Panc1 (cell line): ENCODE measurements at regions not wholly inside any gene's neighbourhood (a gene's known extent, or its start where the extent isn't known, plus 50 kb on each side); places are given as distances from the start of the nearest gene placed in this dataset.

Experiments used
- ATAC-seq: fragments of 200-7000 bp; cut with Tn5 transposase; 2 replicates; pipeline ENCODE4 v1.9.1; 2020; ENCODE audit warnings: mild to moderate bottlenecking, moderate library complexity
- BruUV-seq: library from RNA; stranded (reverse); fragments of 400-500 nt; replicated peaks from 2 replicates; lab custom pipeline; 2021; lab: Mats Ljungman, UMichigan
- CTCF ChIA-PET: fragments of 300-600 bp; sonication (Branson Sonifier 250); formaldehyde crosslinking; loops from one replicate; lab custom pipeline; 2022; ENCODE audit warnings: antibody characterized with exemption; lab: Charles Lee
- POLR2A ChIA-PET: fragments of 300-600 bp; sonication (Branson Sonifier 250); formaldehyde crosslinking; loops from one replicate; lab custom pipeline; 2022; ENCODE audit warnings: antibody characterized with exemption; lab: Charles Lee
- DNase-seq: peaks from one replicate; pipeline ENCODE4 v3.0.0-alpha.2; 2010; ENCODE audit warnings: low read depth, low spot score
- H3K27ac ChIP-seq: 2 replicates; pipeline ENCODE4 v1.5.1; 2011; ENCODE audit warnings: mild to moderate bottlenecking, low read length, inconsistent platforms
- H3K27me3 ChIP-seq: fragments of 200-500 bp; sonication (Bioruptor generic); 2 replicates; pipeline ENCODE4 v1.6.0; 2014; ENCODE audit warnings: low read length, inconsistent platforms; ENCODE audit not compliant: control insufficient read depth, insufficient read depth
- H3K36me3 ChIP-seq: fragments of 200-500 bp; sonication (Bioruptor generic); 2 replicates; pipeline ENCODE4 v1.5.1; 2014; ENCODE audit warnings: inconsistent platforms, mild to moderate bottlenecking, low read length, moderate library complexity; ENCODE audit not compliant: control insufficient read depth, insufficient read depth
- H3K4me1 ChIP-seq: 2 replicates; pipeline ENCODE4 v1.5.1; 2011; ENCODE audit warnings: inconsistent platforms, mild to moderate bottlenecking, low read length, moderate library complexity; ENCODE audit not compliant: control insufficient read depth, insufficient read depth
- H3K4me3 ChIP-seq, 2 experiments: 2 replicates each; pipeline ENCODE4 v1.5.1; 2011 to 2012; ENCODE audit warnings: low read depth in 2 of 2, low read length in 2 of 2, mild to moderate bottlenecking in 2 of 2, inconsistent platforms in 1 of 2, moderate library complexity in 1 of 2
- H3K9me3 ChIP-seq: fragments of 200-500 bp; sonication (Bioruptor generic); 2 replicates; pipeline ENCODE4 v1.5.1; 2014; ENCODE audit warnings: low read depth, mild to moderate bottlenecking, inconsistent platforms, low read length, moderate library complexity; ENCODE audit not compliant: control insufficient read depth, insufficient read depth
- POLR2AphosphoS5 ChIP-seq: IDR thresholded peaks from 2 replicates; pipeline ENCODE4 v1.6.1; 2012; ENCODE audit warnings: mild to moderate bottlenecking, low read depth, low read length, moderate library complexity
- SIN3A ChIP-seq: IDR thresholded peaks from 2 replicates; pipeline ENCODE4 v1.6.1; 2012; ENCODE audit warnings: low read depth, mild to moderate bottlenecking, low read length, moderate library complexity, borderline replicate concordance; ENCODE audit not compliant: insufficient read depth
- TCF7L2 ChIP-seq: IDR thresholded peaks from 2 replicates; pipeline ENCODE4 v1.6.1; 2011; ENCODE audit warnings: mild to moderate bottlenecking, low read depth, low read length, inconsistent platforms
- in situ Hi-C: cut with HindIII; loops from 2 replicates; pipeline ENCODE4 v1.10.0; 2016; ENCODE audit warnings: low sequenced_read_pairs, low pct_unique_long_range_greater_than_20kb
- intact Hi-C: fragments of 100-400 bp; cut with micrococcal nuclease; formaldehyde crosslinking; loops from one replicate; pipeline ENCODE4 v1.10.0; 2022; ENCODE audit not compliant: unreplicated experiment
- TF ChIP-seq, protein P1 (sequence below), 2 experiments: IDR thresholded peaks; 2 replicates each; pipeline ENCODE4 v1.6.1; 2011 to 2012; ENCODE audit warnings: low read depth in 2 of 2, control low read depth in 1 of 2, low read length in 1 of 2, mild to moderate bottlenecking in 1 of 2, moderate library complexity in 1 of 2; ENCODE audit not compliant: insufficient read depth in 1 of 2
- TF ChIP-seq, protein P2 (sequence below): fragments of 450-650 bp; IDR thresholded peaks from 2 replicates; pipeline ENCODE4 v1.5.1; 2017; ENCODE audit warnings: mild to moderate bottlenecking

DNA sequence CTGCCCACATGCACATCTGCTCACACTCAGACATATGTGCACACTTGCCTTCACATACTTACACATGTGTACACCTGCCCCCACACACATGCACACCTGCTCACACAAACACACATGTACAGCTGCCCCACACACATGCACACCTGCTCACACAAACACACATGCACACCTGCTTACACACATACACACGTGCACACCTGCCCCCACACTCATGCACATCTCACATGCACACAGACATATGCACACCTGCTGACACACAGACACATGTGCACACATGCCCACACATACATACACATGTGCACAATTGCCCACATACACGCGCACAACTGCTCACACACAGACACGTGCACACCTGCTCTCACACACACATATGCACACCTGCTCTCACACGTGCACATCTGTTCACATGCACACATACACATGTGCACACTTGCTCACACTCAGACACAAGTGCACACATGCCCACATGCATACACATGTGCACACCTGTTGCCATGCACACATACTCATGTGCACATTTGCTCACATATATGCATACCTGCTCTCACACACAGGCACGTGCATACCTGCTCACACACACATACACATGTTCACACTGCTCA is 147.8 kb upstream of the FOXD4L5 start:
- intact Hi-C loops, result no loop called here
- H3K4me3 ChIP-seq, result no peak overlapping the region
- DNase-seq, result no peak
- H3K9me3 ChIP-seq, result no peaks in the 10 kb centered on the region
- H3K36me3 ChIP-seq, result no peaks in the 10 kb centered on the region
- H3K27ac ChIP-seq, result no peak overlapping the region
- TF ChIP-seq TCF7L2 (no peak), POLR2AphosphoS5 (no peak), SIN3A (no peak)
- TF ChIP-seq, protein P1, sequence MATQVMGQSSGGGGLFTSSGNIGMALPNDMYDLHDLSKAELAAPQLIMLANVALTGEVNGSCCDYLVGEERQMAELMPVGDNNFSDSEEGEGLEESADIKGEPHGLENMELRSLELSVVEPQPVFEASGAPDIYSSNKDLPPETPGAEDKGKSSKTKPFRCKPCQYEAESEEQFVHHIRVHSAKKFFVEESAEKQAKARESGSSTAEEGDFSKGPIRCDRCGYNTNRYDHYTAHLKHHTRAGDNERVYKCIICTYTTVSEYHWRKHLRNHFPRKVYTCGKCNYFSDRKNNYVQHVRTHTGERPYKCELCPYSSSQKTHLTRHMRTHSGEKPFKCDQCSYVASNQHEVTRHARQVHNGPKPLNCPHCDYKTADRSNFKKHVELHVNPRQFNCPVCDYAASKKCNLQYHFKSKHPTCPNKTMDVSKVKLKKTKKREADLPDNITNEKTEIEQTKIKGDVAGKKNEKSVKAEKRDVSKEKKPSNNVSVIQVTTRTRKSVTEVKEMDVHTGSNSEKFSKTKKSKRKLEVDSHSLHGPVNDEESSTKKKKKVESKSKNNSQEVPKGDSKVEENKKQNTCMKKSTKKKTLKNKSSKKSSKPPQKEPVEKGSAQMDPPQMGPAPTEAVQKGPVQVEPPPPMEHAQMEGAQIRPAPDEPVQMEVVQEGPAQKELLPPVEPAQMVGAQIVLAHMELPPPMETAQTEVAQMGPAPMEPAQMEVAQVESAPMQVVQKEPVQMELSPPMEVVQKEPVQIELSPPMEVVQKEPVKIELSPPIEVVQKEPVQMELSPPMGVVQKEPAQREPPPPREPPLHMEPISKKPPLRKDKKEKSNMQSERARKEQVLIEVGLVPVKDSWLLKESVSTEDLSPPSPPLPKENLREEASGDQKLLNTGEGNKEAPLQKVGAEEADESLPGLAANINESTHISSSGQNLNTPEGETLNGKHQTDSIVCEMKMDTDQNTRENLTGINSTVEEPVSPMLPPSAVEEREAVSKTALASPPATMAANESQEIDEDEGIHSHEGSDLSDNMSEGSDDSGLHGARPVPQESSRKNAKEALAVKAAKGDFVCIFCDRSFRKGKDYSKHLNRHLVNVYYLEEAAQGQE (IDR thresholded peaks at IDR 0.05; ENCODE audit: insufficient read depth in 1 of 2, low read depth in 2 of 2, low read length in 1 of 2), result no peak
- TF ChIP-seq, protein P2, sequence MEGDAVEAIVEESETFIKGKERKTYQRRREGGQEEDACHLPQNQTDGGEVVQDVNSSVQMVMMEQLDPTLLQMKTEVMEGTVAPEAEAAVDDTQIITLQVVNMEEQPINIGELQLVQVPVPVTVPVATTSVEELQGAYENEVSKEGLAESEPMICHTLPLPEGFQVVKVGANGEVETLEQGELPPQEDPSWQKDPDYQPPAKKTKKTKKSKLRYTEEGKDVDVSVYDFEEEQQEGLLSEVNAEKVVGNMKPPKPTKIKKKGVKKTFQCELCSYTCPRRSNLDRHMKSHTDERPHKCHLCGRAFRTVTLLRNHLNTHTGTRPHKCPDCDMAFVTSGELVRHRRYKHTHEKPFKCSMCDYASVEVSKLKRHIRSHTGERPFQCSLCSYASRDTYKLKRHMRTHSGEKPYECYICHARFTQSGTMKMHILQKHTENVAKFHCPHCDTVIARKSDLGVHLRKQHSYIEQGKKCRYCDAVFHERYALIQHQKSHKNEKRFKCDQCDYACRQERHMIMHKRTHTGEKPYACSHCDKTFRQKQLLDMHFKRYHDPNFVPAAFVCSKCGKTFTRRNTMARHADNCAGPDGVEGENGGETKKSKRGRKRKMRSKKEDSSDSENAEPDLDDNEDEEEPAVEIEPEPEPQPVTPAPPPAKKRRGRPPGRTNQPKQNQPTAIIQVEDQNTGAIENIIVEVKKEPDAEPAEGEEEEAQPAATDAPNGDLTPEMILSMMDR, result no peak
- no TSS peak for BruUV-seq
- no peak for ATAC-seq
- in situ Hi-C loops, result no loop called here
- H3K27me3 ChIP-seq, result no peaks in the 10 kb centered on the region
- POLR2A ChIA-PET, result no interaction called here
- CTCF ChIA-PET, result no interaction called here
- H3K4me1 ChIP-seq, result no peaks in the 10 kb centered on the region

DNA sequence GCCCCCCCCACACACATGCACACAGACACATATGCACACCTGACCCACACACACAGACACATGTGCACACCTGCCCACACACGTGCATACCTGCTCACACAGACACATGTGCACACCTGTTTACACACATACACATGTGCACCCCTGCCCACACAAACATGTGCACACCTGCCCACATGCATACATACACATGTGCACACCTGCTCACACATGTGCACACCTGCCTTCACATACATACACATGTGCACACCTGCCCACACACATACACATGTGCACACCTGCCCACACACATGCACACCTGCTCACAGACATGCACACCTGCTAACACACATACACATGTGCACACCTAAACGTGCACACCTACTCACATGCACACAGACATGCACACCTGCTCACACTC is 147.0 kb upstream of the FOXD4L5 start:
- intact Hi-C loops, result no loop called here
- TF ChIP-seq, protein P1 (IDR thresholded peaks at IDR 0.05; ENCODE audit: insufficient read depth in 1 of 2, low read depth in 2 of 2, low read length in 1 of 2), result no peak
- TF ChIP-seq SIN3A (no peak), POLR2AphosphoS5 (no peak), TCF7L2 (no peak)
- TF ChIP-seq, protein P2, result no peak
- CTCF ChIA-PET, result no interaction called here
- no TSS peak for BruUV-seq
- H3K36me3 ChIP-seq, result no peaks in the 10 kb centered on the region
- H3K4me1 ChIP-seq, result no peaks in the 10 kb centered on the region
- in situ Hi-C loops, result no loop called here
- H3K27ac ChIP-seq, result no peak overlapping the region
- DNase-seq, result no peak
- no peak for ATAC-seq
- H3K9me3 ChIP-seq, result no peaks in the 10 kb centered on the region
- POLR2A ChIA-PET, result no interaction called here
- H3K27me3 ChIP-seq, result no peaks in the 10 kb centered on the region
- H3K4me3 ChIP-seq, result no peak overlapping the region
